Ascending aorta (tissue), 2 donors: ENCODE measurements at regions not wholly inside any gene's neighbourhood (a gene's known extent, or its start where the extent isn't known, plus 50 kb on each side); places are given as distances from the start of the nearest gene placed in this dataset.
"Not testable (repeated sequence)": the region's sequence is repeated elsewhere in the genome, so short reads cannot be mapped to it uniquely, and the experiment has no call there.

Experiments
- DNase-seq, 2 donors: peaks; one replicate each; pipeline ENCODE4 v3.0.0-alpha.2; 2019; ENCODE audit warnings: low spot score in 2 of 2
- H3K27ac ChIP-seq, 2 donors: fragments of 200-600 bp; sonication (generic); one replicate each; pipeline ENCODE4 v1.5.1; 2016 to 2017; ENCODE audit warnings: mild to moderate bottlenecking in 1 of 2
- H3K27me3 ChIP-seq: fragments of 200-600 bp; sonication (generic); one replicate; pipeline ENCODE4 v1.5.1; 2017
- H3K36me3 ChIP-seq, 2 donors: fragments of 200-600 bp; sonication (generic); one replicate each; pipeline ENCODE4 v1.5.1; 2016
- H3K4me1 ChIP-seq, 2 donors: fragments of 200-600 bp; sonication (generic); one replicate each; pipeline ENCODE4 v1.5.1; 2016 to 2017; ENCODE audit warnings: mild to moderate bottlenecking in 1 of 2
- H3K4me3 ChIP-seq, 2 donors: fragments of 200-600 bp; sonication (generic); one replicate each; pipeline ENCODE4 v1.5.1; 2016 to 2017; ENCODE audit warnings: mild to moderate bottlenecking in 1 of 2
- H3K9me3 ChIP-seq, 2 donors: fragments of 200-600 bp; sonication (generic); one replicate each; pipeline ENCODE4 v1.5.1; 2016
- CTCF ChIP-seq, 3 experiments: fragments of 200-600 bp in 2 of 3; fragments of 450-650 bp in 1 of 3; sonication (generic) in 2 of 3; IDR thresholded peaks; one replicate each; pipeline ENCODE4 v1.5.1; 2016 to 2019; ENCODE audit warnings: antibody characterized with exemption in 3 of 3, mild to moderate bottlenecking in 1 of 3, moderate library complexity in 1 of 3
- intact Hi-C: fragments of 100-400 bp; cut with DNase I; formaldehyde crosslinking; loops from one replicate; pipeline ENCODE4 v1.15.1; 2023

- TF ChIP-seq CTCF (IDR thresholded peaks at IDR 0.05), result no peak
- no peaks in the 10 kb centered on the region for H3K36me3 ChIP-seq
- H3K9me3 ChIP-seq, result no peaks in the 10 kb centered on the region
- H3K4me1 ChIP-seq, result no peaks in the 10 kb centered on the region
- intact Hi-C loops, result no loop called here
- no peak overlapping the region for H3K27ac ChIP-seq
- no peak overlapping the region for H3K4me3 ChIP-seq
- no peak for DNase-seq
- H3K27me3 ChIP-seq, result no peaks in the 10 kb centered on the region
These were observed 106.2 kb upstream of the STMND1 start for GRCh38 chr6:16995511-16996250.

GRCh38 chr6:16993396-16993795, 108.5 kb upstream of the STMND1 start:
- intact Hi-C loops, result no loop called here
- no peak overlapping the region for H3K4me3 ChIP-seq
- DNase-seq, result no peak
- H3K9me3 ChIP-seq, result no peaks in the 10 kb centered on the region
- no peaks in the 10 kb centered on the region for H3K36me3 ChIP-seq
- no peak for TF ChIP-seq CTCF (IDR thresholded peaks at IDR 0.05)
- no peaks in the 10 kb centered on the region for H3K4me1 ChIP-seq
- no peaks in the 10 kb centered on the region for H3K27me3 ChIP-seq
- H3K27ac ChIP-seq, result no peak overlapping the region

- H3K4me1 ChIP-seq, result no peaks in the 10 kb centered on the region
- TF ChIP-seq CTCF (IDR thresholded peaks at IDR 0.05), result no peak
- no peaks in the 10 kb centered on the region for H3K36me3 ChIP-seq
- H3K27me3 ChIP-seq, result no peaks in the 10 kb centered on the region
- no peaks in the 10 kb centered on the region for H3K9me3 ChIP-seq
- H3K4me3 ChIP-seq, result no peak overlapping the region
- DNase-seq, result no peak
- H3K27ac ChIP-seq, result no peak overlapping the region
- intact Hi-C loops, result no loop called here
These were observed 109.7 kb upstream of the STMND1 start for GRCh38 chr6:16991981-16992629.

- H3K27ac ChIP-seq, H3K9me3 ChIP-seq, intact Hi-C loops, DNase-seq, H3K4me3 ChIP-seq, H3K36me3 ChIP-seq, H3K27me3 ChIP-seq, H3K4me1 ChIP-seq: not testable (repeated sequence)
These were observed 111.9 kb upstream of the STMND1 start for GRCh38 chr6:16989976-16990375.

GRCh38 chr6:16989382-16989781, 112.5 kb upstream of the STMND1 start:
- Histone ChIP-seq H3K27me3 (no peaks in the 10 kb centered on the region), H3K9me3 (no peaks in the 10 kb centered on the region), H3K4me1 (no peaks in the 10 kb centered on the region), H3K36me3 (no peaks in the 10 kb centered on the region), H3K4me3 (no peak overlapping the region), H3K27ac (no peak overlapping the region)
- no peak for DNase-seq
- intact Hi-C loops, result no loop called here
- TF ChIP-seq CTCF (IDR thresholded peaks at IDR 0.05), result no peak

GRCh38 chr6:16987996-16988395, 113.9 kb upstream of the STMND1 start:
- no peaks in the 10 kb centered on the region for H3K27me3 ChIP-seq
- intact Hi-C loops, result no loop called here
- no peaks in the 10 kb centered on the region for H3K36me3 ChIP-seq
- no peaks in the 10 kb centered on the region for H3K4me1 ChIP-seq
- no peak for TF ChIP-seq CTCF (IDR thresholded peaks at IDR 0.05)
- H3K9me3 ChIP-seq, result no peaks in the 10 kb centered on the region
- no peak overlapping the region for H3K4me3 ChIP-seq
- no peak for DNase-seq
- H3K27ac ChIP-seq, result no peak overlapping the region
